ENCODE measurements at regions not wholly inside any gene's neighbourhood (a gene's known extent, or its start where the extent isn't known, plus 50 kb on each side); places are given as distances from the start of the nearest gene placed in this dataset.

DNA sequence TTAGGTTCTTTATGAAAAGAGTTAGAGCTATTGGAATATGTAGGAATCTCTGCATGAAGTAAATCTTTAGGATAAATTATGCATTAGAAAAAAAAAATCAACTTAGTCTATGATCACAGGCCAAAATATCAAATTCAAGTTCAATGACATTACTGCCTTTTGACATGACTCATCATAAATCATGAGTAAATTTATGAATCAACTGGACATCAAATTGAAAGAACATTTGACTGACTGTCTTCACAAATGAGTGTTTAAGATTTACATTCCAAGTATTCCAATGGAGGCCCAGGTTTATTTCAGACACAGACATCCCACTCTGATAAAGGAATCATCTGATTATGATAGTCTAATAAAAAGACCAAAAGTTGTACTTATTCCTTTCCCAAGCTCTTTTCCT is 192.8 kb upstream of the TTC14 start:
- H3K4me3 ChIP-seq (ENCODE audit: low read depth, low read length) = no peak overlapping the region
- TF ChIP-seq, protein P1, sequence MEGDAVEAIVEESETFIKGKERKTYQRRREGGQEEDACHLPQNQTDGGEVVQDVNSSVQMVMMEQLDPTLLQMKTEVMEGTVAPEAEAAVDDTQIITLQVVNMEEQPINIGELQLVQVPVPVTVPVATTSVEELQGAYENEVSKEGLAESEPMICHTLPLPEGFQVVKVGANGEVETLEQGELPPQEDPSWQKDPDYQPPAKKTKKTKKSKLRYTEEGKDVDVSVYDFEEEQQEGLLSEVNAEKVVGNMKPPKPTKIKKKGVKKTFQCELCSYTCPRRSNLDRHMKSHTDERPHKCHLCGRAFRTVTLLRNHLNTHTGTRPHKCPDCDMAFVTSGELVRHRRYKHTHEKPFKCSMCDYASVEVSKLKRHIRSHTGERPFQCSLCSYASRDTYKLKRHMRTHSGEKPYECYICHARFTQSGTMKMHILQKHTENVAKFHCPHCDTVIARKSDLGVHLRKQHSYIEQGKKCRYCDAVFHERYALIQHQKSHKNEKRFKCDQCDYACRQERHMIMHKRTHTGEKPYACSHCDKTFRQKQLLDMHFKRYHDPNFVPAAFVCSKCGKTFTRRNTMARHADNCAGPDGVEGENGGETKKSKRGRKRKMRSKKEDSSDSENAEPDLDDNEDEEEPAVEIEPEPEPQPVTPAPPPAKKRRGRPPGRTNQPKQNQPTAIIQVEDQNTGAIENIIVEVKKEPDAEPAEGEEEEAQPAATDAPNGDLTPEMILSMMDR (IDR thresholded peaks at IDR 0.05; ENCODE audit: control insufficient read depth, extremely low read depth, insufficient read depth) = no peak
- DNase-seq (ENCODE audit: low read depth) = no peak

GRCh38 chr3:180409883-180410282 is 192.1 kb upstream of the TTC14 start:
- no peak overlapping the region for H3K4me3 ChIP-seq (ENCODE audit: low read depth, low read length)
- TF ChIP-seq, protein P1 (IDR thresholded peaks at IDR 0.05; ENCODE audit: control insufficient read depth, extremely low read depth, insufficient read depth) = no peak
- no peak for DNase-seq (ENCODE audit: low read depth)

- DNase-seq (ENCODE audit: low read depth) = peak; percentile 4
- no peak overlapping the region for H3K4me3 ChIP-seq (ENCODE audit: low read depth, low read length)
Measured at GRCh38 chr3:180414157-180414556, 187.8 kb upstream of the TTC14 start.

GRCh38 chr3:180416111-180416594 is 185.8 kb upstream of the TTC14 start:
- H3K4me3 ChIP-seq (ENCODE audit: low read depth, low read length) = no peak overlapping the region
- no peak for DNase-seq (ENCODE audit: low read depth)
- TF ChIP-seq, protein P1 (IDR thresholded peaks at IDR 0.05; ENCODE audit: control insufficient read depth, extremely low read depth, insufficient read depth) = no peak

More at GRCh38 chr3:180414157-180414556, 187.8 kb upstream of the TTC14 start:
- TF ChIP-seq, protein P1 (IDR thresholded peaks at IDR 0.05; ENCODE audit: control insufficient read depth, extremely low read depth, insufficient read depth) = no peak

DNA sequence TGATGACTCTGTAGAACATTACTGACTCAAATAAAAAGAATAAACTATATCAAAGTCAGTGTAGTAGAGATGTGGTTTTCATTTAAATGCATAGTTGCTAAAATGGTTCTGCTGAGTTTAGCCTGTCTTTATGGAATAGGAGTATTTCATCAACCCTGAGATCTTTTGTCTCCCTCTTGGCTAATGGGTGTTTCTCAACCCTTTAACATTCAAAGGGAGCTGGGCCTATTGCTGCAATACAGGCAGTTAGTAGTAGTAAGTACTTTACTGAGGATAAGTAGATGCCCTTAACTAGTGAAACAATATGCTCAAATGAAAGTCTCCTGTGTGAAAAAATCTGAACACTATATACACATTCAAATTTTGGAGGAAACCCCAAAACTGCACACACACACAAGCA is 184.7 kb upstream of the TTC14 start:
- DNase-seq (ENCODE audit: low read depth) = no peak
- TF ChIP-seq, protein P1 (IDR thresholded peaks at IDR 0.05; ENCODE audit: control insufficient read depth, extremely low read depth, insufficient read depth) = no peak
- H3K4me3 ChIP-seq (ENCODE audit: low read depth, low read length) = no peak overlapping the region

- TF ChIP-seq, protein P1 (IDR thresholded peaks at IDR 0.05; ENCODE audit: control insufficient read depth, extremely low read depth, insufficient read depth) = no peak
- DNase-seq (ENCODE audit: low read depth) = no peak
- no peak overlapping the region for H3K4me3 ChIP-seq (ENCODE audit: low read depth, low read length)
Measured at GRCh38 chr3:180420016-180420415, 181.9 kb upstream of the TTC14 start.

GRCh38 chr3:180420804-180421203 is 181.2 kb upstream of the TTC14 start:
- DNase-seq (ENCODE audit: low read depth) = no peak
- TF ChIP-seq, protein P1 (IDR thresholded peaks at IDR 0.05; ENCODE audit: control insufficient read depth, extremely low read depth, insufficient read depth) = no peak
- H3K4me3 ChIP-seq (ENCODE audit: low read depth, low read length) = no peak overlapping the region
